Progenitor cell of endocrine pancreas (in vitro differentiated cells): ENCODE measurements at regions not wholly inside any gene's neighbourhood (a gene's known extent, or its start where the extent isn't known, plus 50 kb on each side); places are given as distances from the start of the nearest gene placed in this dataset.

ENCODE experiments used
- DNase-seq: peaks from one replicate; pipeline ENCODE4 v3.0.0; 2021; ENCODE audit warnings: low spot score; ENCODE audit not compliant: unreplicated experiment
- H3K27ac Mint-ChIP-seq: 2 replicates; pipeline ENCODE4 v1.8.0; 2021; ENCODE audit warnings: mild to moderate bottlenecking, moderate library complexity, mixed read lengths
- H3K27me3 Mint-ChIP-seq: 2 replicates; pipeline ENCODE4 v1.8.0; 2021; ENCODE audit warnings: mixed read lengths
- H3K36me3 Mint-ChIP-seq: 2 replicates; pipeline ENCODE4 v1.8.0; 2022; ENCODE audit warnings: mixed read lengths; ENCODE audit not compliant: insufficient read depth
- H3K4me1 Mint-ChIP-seq: 2 replicates; pipeline ENCODE4 v1.8.0; 2021; ENCODE audit warnings: low read depth, mixed read lengths
- H3K4me3 Mint-ChIP-seq: 2 replicates; pipeline ENCODE4 v1.8.0; 2021; ENCODE audit warnings: low read depth, mild to moderate bottlenecking, moderate library complexity, mixed read lengths
- H3K9me3 Mint-ChIP-seq: 2 replicates; pipeline ENCODE4 v1.8.0; 2021; ENCODE audit warnings: low read depth, mixed read lengths
- CTCF ChIP-seq: fragments of 200-600 bp; sonication (generic); IDR thresholded peaks from one replicate; pipeline ENCODE4 v1.5.0; 2021; ENCODE audit warnings: antibody characterized with exemption, mild to moderate bottlenecking; ENCODE audit not compliant: unreplicated experiment

GRCh38 chr2:208545403-208546042, 138.9 kb downstream of the PTH2R start:
- H3K4me1 Mint-ChIP-seq: peaks cover 26% of the 10 kb centered on the region
- H3K36me3 Mint-ChIP-seq: no peaks in the 10 kb centered on the region
- no peak for TF ChIP-seq CTCF
- H3K27me3 Mint-ChIP-seq: peaks cover 31% of the 10 kb centered on the region
- peak overlapping the region; percentile 81 for H3K27ac Mint-ChIP-seq
- no peak overlapping the region for H3K4me3 Mint-ChIP-seq
- no peak for DNase-seq
- H3K9me3 Mint-ChIP-seq: no peaks in the 10 kb centered on the region

GRCh38 chr2:208546107-208546506, 139.5 kb downstream of the PTH2R start:
- peaks cover 26% of the 10 kb centered on the region for H3K4me1 Mint-ChIP-seq
- H3K36me3 Mint-ChIP-seq: no peaks in the 10 kb centered on the region
- peaks cover 31% of the 10 kb centered on the region for H3K27me3 Mint-ChIP-seq
- H3K4me3 Mint-ChIP-seq: no peak overlapping the region
- H3K27ac Mint-ChIP-seq: no peak overlapping the region
- no peak for TF ChIP-seq CTCF
- no peaks in the 10 kb centered on the region for H3K9me3 Mint-ChIP-seq
- DNase-seq: no peak

- no peak for TF ChIP-seq CTCF
- Mint-ChIP-seq H3K27ac (no peak overlapping the region), H3K9me3 (peaks cover 4% of the 10 kb centered on the region), H3K4me1 (peaks cover 22% of the 10 kb centered on the region), H3K36me3 (no peaks in the 10 kb centered on the region), H3K4me3 (no peak overlapping the region), H3K27me3 (peaks cover 25% of the 10 kb centered on the region)
- no peak for DNase-seq
These were observed 140.5 kb downstream of the PTH2R start for GRCh38 chr2:208546860-208547650.

GRCh38 chr2:208548700-208549099, 142.1 kb downstream of the PTH2R start:
- H3K27ac Mint-ChIP-seq: no peak overlapping the region
- no peak overlapping the region for H3K4me3 Mint-ChIP-seq
- TF ChIP-seq CTCF: no peak
- H3K4me1 Mint-ChIP-seq: peaks cover 20% of the 10 kb centered on the region
- no peak for DNase-seq
- peaks cover 4% of the 10 kb centered on the region for H3K9me3 Mint-ChIP-seq
- peaks cover 16% of the 10 kb centered on the region for H3K27me3 Mint-ChIP-seq
- no peaks in the 10 kb centered on the region for H3K36me3 Mint-ChIP-seq

- Mint-ChIP-seq H3K27ac (no peak overlapping the region), H3K27me3 (peaks cover 12% of the 10 kb centered on the region), H3K9me3 (peaks cover 4% of the 10 kb centered on the region), H3K36me3 (no peaks in the 10 kb centered on the region), H3K4me1 (peaks cover 20% of the 10 kb centered on the region), H3K4me3 (no peak overlapping the region)
- no peak for DNase-seq
- no peak for TF ChIP-seq CTCF
These were observed 143.1 kb downstream of the PTH2R start for GRCh38 chr2:208549546-208550158.
